Stomach (tissue), 4 donors: ENCODE measurements at regions not wholly inside any gene's neighbourhood (a gene's known extent, or its start where the extent isn't known, plus 50 kb on each side); places are given as distances from the start of the nearest gene placed in this dataset.

Experiments used
- CTCF ChIP-seq, 7 experiments: fragments of 450-650 bp in 4 of 7; fragments of 200-600 bp in 3 of 7; sonication (generic) in 3 of 7; IDR thresholded peaks; one replicate each; pipeline ENCODE4 v1.5.1; 2016 to 2019; ENCODE audit warnings: antibody characterized with exemption in 7 of 7, control low read depth in 2 of 7, mild to moderate bottlenecking in 1 of 7
- EP300 ChIP-seq: sonication (generic); formaldehyde crosslinking; IDR thresholded peaks from one replicate; pipeline ENCODE4 v1.6.1; 2017; ENCODE audit warnings: antibody characterized with exemption
- POLR2A ChIP-seq, 4 donors: fragments of 450-650 bp; IDR thresholded peaks; one replicate each; pipeline ENCODE4 v1.6.1; 2016; ENCODE audit warnings: antibody characterized with exemption in 4 of 4, control low read depth in 2 of 4, mild to moderate bottlenecking in 1 of 4, moderate library complexity in 1 of 4
- POLR2AphosphoS5 ChIP-seq, 3 donors: sonication (generic); formaldehyde crosslinking; IDR thresholded peaks; one replicate each; pipeline ENCODE4 v1.6.1; 2016; ENCODE audit warnings: antibody characterized with exemption in 3 of 3

DNA sequence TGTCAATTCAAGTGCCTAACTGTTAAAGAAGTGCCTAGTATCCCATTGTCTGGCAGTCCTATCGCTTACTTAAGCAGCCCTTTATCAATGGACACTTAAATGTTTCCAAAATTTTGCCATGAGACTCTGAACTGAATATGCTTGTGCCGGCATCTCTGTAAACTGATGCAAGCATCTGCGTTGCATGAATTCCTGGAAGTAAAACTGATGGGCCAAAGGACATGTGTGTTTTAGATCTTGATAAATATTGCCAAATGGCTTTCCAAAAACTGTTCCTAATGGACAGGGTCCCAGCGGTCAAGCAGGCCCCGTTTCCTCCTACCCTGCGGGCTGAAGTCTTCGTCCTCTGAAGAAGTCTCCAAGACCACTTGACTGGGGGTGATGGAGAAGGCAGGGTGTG lies 121.3 kb upstream of the ZNF516 start:
- no peak for TF ChIP-seq EP300
- no peak for TF ChIP-seq CTCF (IDR thresholded peaks at IDR 0.05)
- no peak for TF ChIP-seq POLR2A (IDR thresholded peaks at IDR 0.05)
- TF ChIP-seq POLR2AphosphoS5 (IDR thresholded peaks at IDR 0.05): no peak
